ENCODE measurements at regions not wholly inside any gene's neighbourhood (a gene's known extent, or its start where the extent isn't known, plus 50 kb on each side); places are given as distances from the start of the nearest gene placed in this dataset.

- TF ChIP-seq CTCF (conservative IDR thresholded peaks at IDR 0.05; ENCODE audit: low read length) (no peak), EZH2phosphoT487 (IDR thresholded peaks at IDR 0.05; ENCODE audit: borderline replicate concordance) (no peak)
These were observed 128.0 kb upstream of the CBLB start for GRCh38 chr3:105996781-105997180.
